ENCODE measurements at regions not wholly inside any gene's neighbourhood (a gene's known extent, or its start where the extent isn't known, plus 50 kb on each side); places are given as distances from the start of the nearest gene placed in this dataset.
A peak's percentile ranks its signal among the peaks of the same experiment; 100 is the strongest.

GRCh38 chr2:40786636-40787035 lies 334.7 kb upstream of the SLC8A1 start:
- DNase-seq (ENCODE audit: low read depth) = no peak

DNA sequence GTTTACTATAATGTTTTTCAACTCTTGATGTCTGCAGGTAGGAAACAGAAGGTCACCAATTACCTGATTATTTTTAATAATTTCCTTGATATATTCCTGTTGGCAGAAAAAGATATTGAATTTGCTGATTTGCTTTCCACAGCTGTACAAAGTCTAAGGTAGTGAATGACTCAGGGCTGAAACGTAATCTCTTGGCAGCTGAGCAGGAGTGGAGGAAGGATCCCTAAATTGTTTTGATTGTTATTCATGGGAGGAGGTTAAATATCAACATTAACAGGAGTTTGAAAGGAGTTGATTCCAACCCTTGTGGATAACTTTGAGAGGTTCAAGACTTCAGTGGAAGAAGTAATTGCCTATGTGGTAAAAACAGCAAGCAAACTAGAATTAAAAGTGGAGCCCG lies 345.2 kb upstream of the SLC8A1 start:
- DNase-seq (ENCODE audit: low read depth) = peak; percentile 39

DNA sequence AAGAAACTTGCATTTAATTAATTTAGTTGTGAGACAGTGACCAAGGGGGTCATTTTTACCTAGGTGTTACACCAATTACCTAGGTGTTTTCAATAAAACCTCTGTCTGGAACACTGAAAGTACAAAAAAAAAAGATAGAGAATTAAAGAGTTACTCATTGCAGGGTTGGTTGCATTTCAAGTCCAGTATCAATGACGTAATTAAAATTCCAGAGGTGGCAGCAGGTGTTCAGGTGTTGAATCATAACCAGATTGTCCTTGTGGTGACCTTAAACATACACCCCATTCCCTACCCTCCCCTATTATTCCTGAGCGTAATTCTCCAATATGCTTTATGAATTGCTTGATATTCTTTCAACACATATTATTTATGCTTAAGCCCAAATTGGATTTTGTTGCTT lies 352.0 kb upstream of the SLC8A1 start:
- DNase-seq (ENCODE audit: low read depth) = no peak

DNA sequence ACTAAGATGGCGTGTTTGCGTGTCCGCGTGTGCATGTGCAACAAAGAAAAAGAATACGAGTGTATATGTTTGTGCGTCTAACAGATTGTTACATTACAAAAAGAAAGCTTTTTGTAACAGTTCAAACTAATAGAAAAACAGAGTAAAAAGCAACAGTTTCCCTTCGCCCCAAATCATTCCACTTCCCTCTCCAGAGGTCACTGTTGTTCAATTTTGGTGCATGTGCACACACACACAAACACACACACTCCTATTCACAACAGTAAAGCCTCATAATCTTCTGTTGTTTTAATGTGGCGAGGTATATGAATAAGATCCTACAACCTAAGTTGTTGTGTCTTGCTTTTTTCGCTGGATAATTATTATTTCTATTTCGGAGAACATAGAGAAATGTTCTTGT lies 357.3 kb upstream of the SLC8A1 start:
- no peak for DNase-seq (ENCODE audit: low read depth)

DNA sequence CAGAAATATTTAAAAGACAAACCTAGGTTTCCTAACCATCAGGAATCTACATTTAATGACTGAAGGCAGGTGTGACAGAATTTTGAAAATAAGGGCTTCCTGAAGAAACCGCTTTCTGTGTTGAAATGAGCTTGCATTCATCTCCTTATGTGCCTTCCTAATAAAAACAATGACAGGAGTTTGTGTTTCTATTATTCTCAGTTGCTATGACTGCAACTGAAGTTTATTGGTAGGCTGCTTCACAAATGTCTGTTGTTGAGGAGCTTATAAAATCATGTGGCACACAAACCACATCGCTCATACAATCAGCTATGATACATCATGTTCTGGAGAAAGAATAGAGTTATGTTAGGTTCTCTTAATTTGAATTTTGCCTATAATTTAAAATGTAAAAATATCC lies 362.7 kb upstream of the SLC8A1 start:
- DNase-seq (ENCODE audit: low read depth) = peak; percentile 6

GRCh38 chr2:40820319-40820718 lies 368.4 kb upstream of the SLC8A1 start:
- peak; percentile 4 for DNase-seq (ENCODE audit: low read depth)

DNA sequence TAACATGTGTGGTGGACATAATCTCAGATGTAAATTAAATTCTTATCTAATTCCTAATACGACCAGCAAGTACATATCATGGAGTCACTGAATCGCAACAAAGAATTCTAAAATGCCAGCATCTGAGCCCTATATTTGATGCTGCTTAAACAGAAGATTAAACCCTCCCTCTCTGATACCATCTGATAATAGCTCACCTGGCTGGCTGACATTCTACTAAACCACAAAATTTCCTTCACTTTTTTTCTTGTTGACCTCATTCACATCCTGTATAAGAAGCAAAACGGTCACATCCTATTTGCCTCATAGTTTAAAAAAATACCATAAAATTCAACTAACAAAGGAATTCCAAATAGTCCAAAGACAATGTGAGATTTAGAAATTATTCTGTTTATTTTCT lies 371.6 kb upstream of the SLC8A1 start:
- no peak for DNase-seq (ENCODE audit: low read depth)

DNA sequence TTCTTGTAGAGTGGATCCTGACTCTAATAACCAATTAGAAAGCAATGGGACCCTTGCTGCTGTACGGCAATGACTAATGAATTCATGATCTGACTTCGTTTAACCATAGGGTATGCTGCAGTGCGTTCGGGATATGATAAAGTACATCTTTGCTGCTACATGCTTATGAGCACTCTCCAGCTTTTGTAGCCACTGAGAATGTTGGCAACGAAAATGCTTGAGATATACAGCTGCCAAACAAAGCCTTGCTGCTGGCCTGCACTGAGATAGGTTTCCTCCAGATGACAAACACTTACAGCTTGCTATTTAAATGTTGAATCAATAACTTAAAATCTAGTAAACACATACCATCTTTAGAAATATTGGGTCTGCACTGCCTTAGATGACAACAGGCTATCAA lies 372.4 kb upstream of the SLC8A1 start:
- DNase-seq (ENCODE audit: low read depth) = no peak

- DNase-seq (ENCODE audit: low read depth) = no peak
These were observed 375.5 kb upstream of the SLC8A1 start for GRCh38 chr2:40827392-40827791.

DNA sequence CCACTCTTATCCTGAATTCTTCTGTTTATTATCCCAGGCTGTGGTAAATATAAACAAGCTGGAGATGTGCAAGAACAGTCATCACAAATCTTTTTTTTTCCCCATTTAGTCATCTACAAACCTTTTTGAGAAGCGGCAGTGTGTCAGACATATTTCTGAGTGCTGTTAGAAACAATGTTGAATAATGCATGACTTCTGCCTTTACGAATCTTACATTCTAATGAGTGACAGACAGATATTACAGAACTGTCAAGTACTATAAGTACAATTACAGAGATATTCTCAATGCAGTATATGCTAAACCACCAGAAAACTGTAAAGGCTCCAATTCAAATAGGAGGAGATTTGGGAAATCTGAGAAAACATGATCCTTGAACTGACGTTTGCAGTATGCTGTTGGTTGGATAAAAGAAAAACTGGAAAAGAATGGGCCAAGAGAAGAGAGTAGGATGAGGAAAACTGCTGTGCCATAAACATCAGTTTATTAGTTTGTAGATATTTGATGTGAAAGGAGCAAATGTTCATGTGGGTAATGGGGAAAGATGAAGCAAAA lies 379.5 kb upstream of the SLC8A1 start:
- DNase-seq (ENCODE audit: low read depth) = no peak

- no peak for DNase-seq (ENCODE audit: low read depth)
These were observed 390.0 kb upstream of the SLC8A1 start for GRCh38 chr2:40841856-40842255.

DNA sequence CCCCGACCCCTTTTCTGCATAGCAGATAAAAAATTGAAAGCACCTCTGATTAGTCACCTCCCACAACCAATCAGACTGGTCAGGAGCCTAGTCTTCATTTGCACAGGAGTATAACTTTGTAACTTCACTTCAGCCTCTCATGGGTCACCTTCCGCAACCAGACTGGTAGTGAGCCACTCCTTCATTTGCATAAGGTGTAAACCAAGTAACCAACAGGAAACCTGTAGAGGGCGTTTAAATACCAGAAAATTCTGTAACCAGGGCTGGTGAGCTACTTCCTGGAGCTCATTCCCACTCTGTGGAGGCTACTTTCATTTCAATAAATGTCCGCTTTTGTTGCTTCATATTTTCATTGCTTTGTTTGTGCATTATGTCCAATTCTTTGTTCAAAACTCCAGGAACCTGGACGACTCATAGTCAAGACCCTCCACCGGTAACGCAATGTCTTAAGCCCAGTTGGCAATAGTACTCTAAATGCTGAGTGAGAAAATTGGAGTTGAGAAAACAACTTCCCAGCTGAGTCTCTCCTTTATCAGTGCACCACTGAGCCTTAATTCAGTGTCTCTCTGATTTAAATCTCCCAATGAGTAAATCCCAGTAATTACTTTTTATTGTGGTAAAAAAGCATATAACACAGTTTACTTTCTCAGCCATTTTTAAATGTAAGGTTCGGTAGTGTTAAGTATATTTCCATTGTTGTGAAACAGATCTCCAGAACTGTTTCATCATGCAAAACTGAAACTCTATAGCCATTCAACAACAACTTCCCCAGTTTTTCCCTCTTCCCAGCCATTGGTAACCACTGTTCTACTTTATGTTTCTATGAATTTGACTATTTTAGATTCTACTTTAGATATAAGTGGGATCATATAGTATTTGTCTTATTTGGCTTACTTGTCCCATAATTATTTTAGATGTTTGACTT lies 392.7 kb upstream of the SLC8A1 start:
- DNase-seq (ENCODE audit: low read depth) = no peak

DNA sequence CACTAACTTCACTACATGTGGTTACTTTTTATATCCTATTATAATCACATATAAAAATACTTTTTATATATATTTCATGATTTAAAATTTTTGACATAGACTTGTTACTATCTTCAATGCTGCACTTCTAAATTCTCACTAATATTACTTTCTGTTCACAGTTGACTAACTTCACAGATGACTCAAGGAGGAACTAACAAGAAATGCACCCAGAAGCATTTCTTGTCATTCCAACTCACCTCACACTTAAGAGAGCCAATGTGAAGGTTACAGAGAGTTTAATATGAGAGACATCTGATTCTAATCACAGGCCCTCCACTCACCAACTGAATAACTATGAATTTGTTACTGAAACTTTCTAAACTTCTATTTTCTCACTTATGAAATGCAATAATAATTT lies 399.8 kb upstream of the SLC8A1 start:
- DNase-seq (ENCODE audit: low read depth) = no peak

DNA sequence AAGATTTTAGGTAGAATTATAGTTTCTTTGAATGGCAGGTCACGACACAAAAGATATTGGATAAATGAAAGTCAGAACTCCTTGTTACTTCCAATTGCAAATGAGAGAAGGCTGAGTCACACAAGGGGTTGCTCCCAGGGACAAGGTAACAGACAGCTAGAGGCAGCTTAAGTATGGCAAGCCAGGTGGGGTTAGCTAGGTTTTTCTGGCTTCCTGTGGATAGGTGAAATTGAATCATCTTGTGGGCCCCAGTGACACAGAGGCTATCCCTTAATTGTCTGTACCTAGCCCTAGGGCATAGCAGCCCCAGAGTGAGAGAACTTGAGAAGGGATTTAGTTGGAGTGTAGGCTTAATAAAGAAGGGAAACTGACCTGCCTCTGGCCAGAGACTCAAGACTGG lies 407.7 kb upstream of the SLC8A1 start:
- DNase-seq (ENCODE audit: low read depth) = no peak

GRCh38 chr2:40867829-40868228 lies 415.9 kb upstream of the SLC8A1 start:
- no peak for DNase-seq (ENCODE audit: low read depth)

DNA sequence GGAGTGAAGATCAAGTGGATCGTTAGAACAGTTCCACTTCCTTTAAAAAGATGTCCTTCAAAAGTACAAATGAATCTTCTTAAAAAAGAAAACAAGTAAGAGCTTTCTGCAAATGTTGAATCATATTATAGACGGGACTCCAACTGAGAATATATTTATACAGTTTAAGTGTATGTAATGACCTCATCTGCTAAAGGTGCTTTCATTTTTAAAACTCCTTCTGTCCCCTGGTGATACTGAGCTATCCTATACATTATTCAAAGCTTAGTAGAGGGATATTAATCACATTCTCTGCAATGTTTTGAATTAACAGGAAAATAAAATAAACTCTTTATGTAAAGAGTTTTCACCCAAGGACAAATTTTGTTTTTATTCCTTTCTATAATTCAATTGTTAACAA lies 420.7 kb upstream of the SLC8A1 start:
- no peak for DNase-seq (ENCODE audit: low read depth)

GRCh38 chr2:40874380-40874779 lies 422.5 kb upstream of the SLC8A1 start:
- no peak for DNase-seq (ENCODE audit: low read depth)

DNA sequence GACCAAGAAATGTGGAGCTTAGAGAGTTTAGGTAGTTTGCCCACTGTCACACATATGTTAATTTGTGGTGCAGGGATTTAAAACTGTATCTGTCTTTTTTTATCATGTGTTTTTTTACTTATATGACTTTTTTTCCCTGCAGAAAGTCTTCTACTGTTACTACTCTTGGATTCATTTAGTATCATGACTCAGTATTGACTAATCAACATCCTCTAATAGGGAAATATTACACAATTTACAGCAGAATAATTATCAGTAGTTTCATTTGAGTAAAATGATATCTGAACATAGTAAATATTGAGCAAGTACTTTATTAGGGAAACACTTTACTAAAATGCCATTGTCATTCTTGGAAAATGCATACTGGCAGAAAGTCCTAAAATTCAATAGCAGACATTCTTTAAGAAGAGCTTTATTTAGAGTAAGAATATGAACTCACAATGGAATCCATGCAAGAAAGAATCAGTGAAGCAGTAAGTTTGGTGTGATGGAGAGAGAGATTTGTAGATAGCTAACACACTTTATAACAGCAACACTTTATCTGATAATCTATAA lies 425.9 kb upstream of the SLC8A1 start:
- DNase-seq (ENCODE audit: low read depth) = no peak

- DNase-seq (ENCODE audit: low read depth) = no peak
These were observed 427.4 kb upstream of the SLC8A1 start for GRCh38 chr2:40879305-40879704.

GRCh38 chr2:40886100-40886499 lies 434.2 kb upstream of the SLC8A1 start:
- DNase-seq (ENCODE audit: low read depth) = no peak

DNA sequence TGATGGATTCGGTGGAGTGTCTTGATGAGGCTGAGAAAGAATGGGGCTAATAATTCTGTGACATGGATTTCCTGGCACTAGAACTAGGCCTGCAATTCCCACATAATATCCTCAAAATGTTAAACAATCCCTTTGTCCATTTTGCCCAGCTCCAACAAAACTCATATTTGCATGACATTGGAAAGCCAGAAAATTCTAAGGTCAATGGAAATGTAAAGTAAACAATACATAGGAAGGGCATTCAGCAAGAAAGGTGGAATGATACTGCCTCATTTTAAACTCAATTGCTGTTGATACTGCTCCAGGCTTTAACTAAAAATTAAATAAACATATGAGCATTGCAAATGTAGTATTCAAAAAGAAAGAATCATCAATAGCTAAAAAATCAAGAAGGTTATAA lies 434.8 kb upstream of the SLC8A1 start:
- DNase-seq (ENCODE audit: low read depth) = no peak

- DNase-seq (ENCODE audit: low read depth) = no peak
These were observed 444.5 kb upstream of the SLC8A1 start for GRCh38 chr2:40896358-40896757.

GRCh38 chr2:40914666-40915065 lies 462.8 kb upstream of the SLC8A1 start:
- DNase-seq (ENCODE audit: low read depth) = no peak
